ENCODE measurements at regions not wholly inside any gene's neighbourhood (a gene's known extent, or its start where the extent isn't known, plus 50 kb on each side); places are given as distances from the start of the nearest gene placed in this dataset.

DNA sequence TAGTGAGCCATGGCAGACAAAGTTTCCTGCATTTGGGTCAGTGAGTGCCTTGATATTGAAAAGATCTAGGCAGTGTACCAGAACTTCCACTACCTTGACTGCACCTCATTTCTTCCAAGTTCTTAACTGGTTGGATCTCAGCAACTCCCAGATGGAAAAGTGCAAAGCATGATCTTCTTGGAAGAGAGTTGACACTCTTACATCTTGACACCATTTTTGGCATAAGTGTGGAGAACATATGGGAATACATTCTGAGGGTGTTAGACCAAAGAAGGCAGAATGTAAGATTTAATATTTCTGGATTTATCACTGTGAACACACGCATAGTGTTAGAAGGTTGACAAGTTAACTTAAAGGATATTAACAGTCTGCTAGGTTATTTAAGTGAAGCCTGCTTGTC, 555.1 kb upstream of the CTNND2 start:
- Mint-ChIP-seq H3K4me1 (ENCODE audit: low read depth) (no peaks in the 10 kb centered on the region), H3K27ac (no peak overlapping the region), H3K4me3 (no peak overlapping the region), H3K27me3 (ENCODE audit: insufficient read depth) (no peaks in the 10 kb centered on the region), H3K9me3 (peaks cover 27% of the 10 kb centered on the region), H3K36me3 (ENCODE audit: low read depth) (no peaks in the 10 kb centered on the region; the same call in 1 of the 2 replicates)
- TF ChIP-seq CTCF (IDR thresholded peaks at IDR 0.05), result no peak
- DNase-seq, result no peak

DNA sequence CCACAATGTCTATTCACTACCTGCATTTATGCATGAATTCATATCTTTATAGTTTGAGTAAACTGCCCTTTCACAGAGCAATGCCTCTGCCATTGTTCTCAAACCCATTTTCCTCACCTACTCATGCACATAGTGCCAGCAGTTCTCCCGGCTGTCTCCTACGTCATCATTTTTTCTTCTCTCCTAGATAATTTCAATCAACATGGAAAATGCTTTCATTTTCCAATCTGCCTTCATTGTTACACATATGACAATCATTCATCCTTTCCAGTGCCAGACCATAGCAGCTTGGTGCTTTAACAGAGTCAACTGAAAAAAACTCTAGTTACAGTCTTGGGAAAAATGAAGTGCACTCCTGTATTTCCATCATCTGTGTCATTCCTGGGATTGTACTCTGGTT, 514.8 kb upstream of the CTNND2 start:
- no peak for DNase-seq
- Mint-ChIP-seq H3K4me1 (ENCODE audit: low read depth) (no peaks in the 10 kb centered on the region), H3K9me3 (peaks cover 25% of the 10 kb centered on the region), H3K36me3 (ENCODE audit: low read depth) (no peaks in the 10 kb centered on the region), H3K27me3 (ENCODE audit: insufficient read depth) (no peaks in the 10 kb centered on the region), H3K4me3 (no peak overlapping the region), H3K27ac (no peak overlapping the region)
- no peak for TF ChIP-seq CTCF (IDR thresholded peaks at IDR 0.05)

GRCh38 chr5:12413585-12413984, 509.3 kb upstream of the CTNND2 start:
- TF ChIP-seq CTCF (IDR thresholded peaks at IDR 0.05), result no peak
- no peak overlapping the region for H3K4me3 Mint-ChIP-seq
- H3K9me3 Mint-ChIP-seq, result peaks cover 40% of the 10 kb centered on the region
- H3K27ac Mint-ChIP-seq, result no peak overlapping the region
- no peaks in the 10 kb centered on the region for H3K4me1 Mint-ChIP-seq (ENCODE audit: low read depth)
- H3K36me3 Mint-ChIP-seq (ENCODE audit: low read depth), result no peaks in the 10 kb centered on the region
- H3K27me3 Mint-ChIP-seq (ENCODE audit: insufficient read depth), result no peaks in the 10 kb centered on the region
- DNase-seq, result no peak

- Mint-ChIP-seq H3K4me1 (ENCODE audit: low read depth) (no peaks in the 10 kb centered on the region), H3K36me3 (ENCODE audit: low read depth) (no peaks in the 10 kb centered on the region), H3K27me3 (ENCODE audit: insufficient read depth) (no peaks in the 10 kb centered on the region), H3K9me3 (peaks cover 43% of the 10 kb centered on the region), H3K4me3 (no peak overlapping the region), H3K27ac (no peak overlapping the region)
- DNase-seq, result no peak
- TF ChIP-seq CTCF (IDR thresholded peaks at IDR 0.05), result no peak
These were observed 508.8 kb upstream of the CTNND2 start for GRCh38 chr5:12413075-12413474.

GRCh38 chr5:12399868-12400267, 495.6 kb upstream of the CTNND2 start:
- no peak for TF ChIP-seq CTCF (IDR thresholded peaks at IDR 0.05)
- Mint-ChIP-seq H3K4me3 (no peak overlapping the region), H3K9me3 (peaks cover 14% of the 10 kb centered on the region), H3K27me3 (ENCODE audit: insufficient read depth) (no peaks in the 10 kb centered on the region), H3K36me3 (ENCODE audit: low read depth) (no peaks in the 10 kb centered on the region), H3K27ac (no peak overlapping the region), H3K4me1 (ENCODE audit: low read depth) (no peaks in the 10 kb centered on the region)
- DNase-seq, result no peak

- peaks cover 16% of the 10 kb centered on the region for H3K9me3 Mint-ChIP-seq
- no peaks in the 10 kb centered on the region; the same call in 1 of the 2 replicates for H3K36me3 Mint-ChIP-seq (ENCODE audit: low read depth)
- DNase-seq, result no peak
- no peak overlapping the region for H3K4me3 Mint-ChIP-seq
- TF ChIP-seq CTCF (IDR thresholded peaks at IDR 0.05), result no peak
- no peaks in the 10 kb centered on the region for H3K27me3 Mint-ChIP-seq (ENCODE audit: insufficient read depth)
- no peak overlapping the region for H3K27ac Mint-ChIP-seq
- H3K4me1 Mint-ChIP-seq (ENCODE audit: low read depth), result no peaks in the 10 kb centered on the region
These were observed 488.0 kb upstream of the CTNND2 start for GRCh38 chr5:12392246-12392645.
